Uterus (tissue), 2 donors: ENCODE measurements at regions not wholly inside any gene's neighbourhood (a gene's known extent, or its start where the extent isn't known, plus 50 kb on each side); places are given as distances from the start of the nearest gene placed in this dataset.

Experiments
- POLR2A ChIP-seq, 2 donors: fragments of 450-650 bp; IDR thresholded peaks; one replicate each; pipeline ENCODE4 v1.6.1; 2016; ENCODE audit warnings: antibody characterized with exemption in 2 of 2, mild to moderate bottlenecking in 1 of 2, moderate library complexity in 1 of 2
- TF ChIP-seq, protein P1 (sequence below), 4 experiments: fragments of 200-600 bp in 2 of 4; fragments of 450-650 bp in 2 of 4; sonication (generic) in 2 of 4; IDR thresholded peaks; one replicate each; pipeline ENCODE4 v1.5.1; 2016 to 2019; ENCODE audit warnings: antibody characterized with exemption in 4 of 4, mild to moderate bottlenecking in 2 of 4, moderate library complexity in 1 of 4

GRCh38 chr5:57889558-57889957 is 406.9 kb upstream of the ACTBL2 start:
- TF ChIP-seq, protein P1, sequence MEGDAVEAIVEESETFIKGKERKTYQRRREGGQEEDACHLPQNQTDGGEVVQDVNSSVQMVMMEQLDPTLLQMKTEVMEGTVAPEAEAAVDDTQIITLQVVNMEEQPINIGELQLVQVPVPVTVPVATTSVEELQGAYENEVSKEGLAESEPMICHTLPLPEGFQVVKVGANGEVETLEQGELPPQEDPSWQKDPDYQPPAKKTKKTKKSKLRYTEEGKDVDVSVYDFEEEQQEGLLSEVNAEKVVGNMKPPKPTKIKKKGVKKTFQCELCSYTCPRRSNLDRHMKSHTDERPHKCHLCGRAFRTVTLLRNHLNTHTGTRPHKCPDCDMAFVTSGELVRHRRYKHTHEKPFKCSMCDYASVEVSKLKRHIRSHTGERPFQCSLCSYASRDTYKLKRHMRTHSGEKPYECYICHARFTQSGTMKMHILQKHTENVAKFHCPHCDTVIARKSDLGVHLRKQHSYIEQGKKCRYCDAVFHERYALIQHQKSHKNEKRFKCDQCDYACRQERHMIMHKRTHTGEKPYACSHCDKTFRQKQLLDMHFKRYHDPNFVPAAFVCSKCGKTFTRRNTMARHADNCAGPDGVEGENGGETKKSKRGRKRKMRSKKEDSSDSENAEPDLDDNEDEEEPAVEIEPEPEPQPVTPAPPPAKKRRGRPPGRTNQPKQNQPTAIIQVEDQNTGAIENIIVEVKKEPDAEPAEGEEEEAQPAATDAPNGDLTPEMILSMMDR (IDR thresholded peaks at IDR 0.05), result no peak
- no peak for TF ChIP-seq POLR2A (IDR thresholded peaks at IDR 0.05)
